Effector memory CD4-positive, alpha-beta T cell (primary cell): ENCODE measurements at regions not wholly inside any gene's neighbourhood (a gene's known extent, or its start where the extent isn't known, plus 50 kb on each side); places are given as distances from the start of the nearest gene placed in this dataset.
A peak's percentile ranks its signal among the peaks of the same experiment; 100 is the strongest.

Experiments used
- DNase-seq, 3 donors: peaks; one replicate each; pipeline ENCODE4 v3.0.0-alpha.2; 2020
- H3K27ac ChIP-seq: 2 replicates; pipeline ENCODE4 v1.7.0; 2013; ENCODE audit warnings: mild to moderate bottlenecking, low read length, moderate library complexity; ENCODE audit not compliant: insufficient read depth, poor library complexity, severe bottlenecking
- H3K27me3 ChIP-seq: replicated peaks from 2 replicates; pipeline ENCODE4 v1.7.0; 2013; ENCODE audit warnings: mild to moderate bottlenecking, low read length; ENCODE audit not compliant: insufficient read depth, control insufficient read depth, poor library complexity, severe bottlenecking
- H3K36me3 ChIP-seq: 2 replicates; pipeline ENCODE4 v1.7.0; 2013; ENCODE audit warnings: mild to moderate bottlenecking, low read length, moderate library complexity; ENCODE audit not compliant: control insufficient read depth, insufficient read depth
- H3K4me1 ChIP-seq: 2 replicates; pipeline ENCODE4 v1.7.0; 2013; ENCODE audit warnings: low read length, mild to moderate bottlenecking; ENCODE audit not compliant: control insufficient read depth, insufficient read depth, poor library complexity, severe bottlenecking
- H3K4me3 ChIP-seq: 2 replicates; pipeline ENCODE4 v1.7.0; 2013; ENCODE audit warnings: low read length, low read depth, mild to moderate bottlenecking; ENCODE audit not compliant: insufficient read depth, poor library complexity, severe bottlenecking
- H3K9me3 ChIP-seq: 2 replicates; pipeline ENCODE4 v1.7.0; 2013; ENCODE audit warnings: mild to moderate bottlenecking, low read length, moderate library complexity; ENCODE audit not compliant: control insufficient read depth

DNA sequence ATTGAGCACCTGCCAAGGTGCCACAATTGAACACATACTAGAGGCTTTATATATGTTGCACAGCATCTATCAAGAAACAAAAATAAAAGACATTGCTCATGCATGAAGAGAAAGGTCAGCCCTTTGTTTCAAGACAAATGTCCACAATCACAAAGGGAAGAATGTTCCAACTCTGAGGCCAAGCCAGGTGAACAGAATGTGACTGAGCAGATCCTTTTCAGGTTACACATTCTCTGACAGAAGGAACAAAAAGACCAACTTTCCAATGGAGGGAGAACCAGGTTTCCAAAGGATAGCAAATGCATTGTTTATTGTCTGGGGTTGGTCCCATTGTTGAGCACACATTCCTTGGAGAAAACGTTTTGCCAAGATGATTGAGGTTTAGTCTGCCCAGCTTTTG is 50.2 kb upstream of the FAM174B start:
- Histone ChIP-seq H3K27ac (no peak overlapping the region), H3K4me1 (no peaks in the 10 kb centered on the region), H3K36me3 (no peaks in the 10 kb centered on the region), H3K27me3 (no peaks in the 10 kb centered on the region), H3K4me3 (no peak overlapping the region), H3K9me3 (no peaks in the 10 kb centered on the region)
- DNase-seq = no peak

DNA sequence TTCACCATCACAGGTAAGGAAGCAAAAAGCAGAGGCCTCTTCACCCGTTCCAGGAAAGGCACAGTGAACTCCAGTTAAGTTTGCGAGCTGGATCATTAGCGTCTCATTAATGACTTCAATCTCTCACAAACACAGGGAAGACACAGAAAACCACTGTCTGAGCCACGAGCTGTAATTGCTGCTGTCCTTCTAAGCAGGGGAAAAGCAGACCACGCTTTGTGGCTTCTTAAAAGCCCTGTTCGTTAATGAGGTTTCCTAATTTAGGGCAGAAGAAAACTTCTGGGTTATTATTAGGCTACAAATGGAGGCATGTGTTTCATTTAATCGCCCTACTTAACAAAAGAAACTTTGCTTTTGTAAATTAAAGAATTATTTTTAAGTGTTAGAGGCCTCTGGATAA is 50.6 kb upstream of the FAM174B start:
- no peak overlapping the region for H3K27ac ChIP-seq
- no peak overlapping the region for H3K4me3 ChIP-seq
- H3K4me1 ChIP-seq = no peaks in the 10 kb centered on the region
- H3K36me3 ChIP-seq = no peaks in the 10 kb centered on the region
- DNase-seq = no peak
- no peaks in the 10 kb centered on the region for H3K9me3 ChIP-seq
- H3K27me3 ChIP-seq = no peaks in the 10 kb centered on the region

DNA sequence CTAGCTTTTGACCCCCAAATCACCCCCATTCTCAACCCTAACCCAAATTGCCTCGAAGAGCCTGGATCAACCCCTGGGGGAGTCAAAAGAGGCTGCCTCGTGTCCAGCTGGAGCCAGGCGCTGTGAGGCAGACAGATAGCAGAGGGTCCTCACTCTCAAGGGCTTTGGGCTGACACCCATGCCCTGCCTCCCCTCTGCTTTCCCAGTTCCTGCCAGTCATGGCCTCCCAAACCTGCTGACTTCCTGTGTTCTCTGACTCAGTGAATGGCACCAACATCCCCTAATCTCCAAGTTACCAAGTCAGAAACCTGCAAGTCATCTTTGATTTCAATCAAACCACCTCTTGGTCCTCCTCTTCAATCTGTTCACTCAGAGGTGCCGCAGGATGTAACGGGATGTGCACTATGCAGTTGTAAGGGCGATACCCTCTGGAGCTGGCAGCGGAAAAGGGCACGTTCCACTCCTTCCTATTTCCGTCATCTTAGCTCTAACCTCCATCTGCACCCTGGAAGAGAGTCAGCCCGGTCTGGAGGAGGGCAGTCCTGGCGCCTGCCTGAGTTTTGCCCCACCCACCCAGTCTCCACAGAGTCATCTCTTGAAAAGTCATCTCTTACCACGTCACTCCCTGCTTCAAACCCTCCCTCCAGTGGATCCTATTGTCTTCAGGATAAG is 52.4 kb upstream of the FAM174B start:
- Histone ChIP-seq H3K9me3 (no peaks in the 10 kb centered on the region), H3K36me3 (no peaks in the 10 kb centered on the region), H3K4me3 (no peak overlapping the region), H3K27ac (no peak overlapping the region), H3K27me3 (no peaks in the 10 kb centered on the region), H3K4me1 (no peaks in the 10 kb centered on the region)
- DNase-seq = no peak

DNA sequence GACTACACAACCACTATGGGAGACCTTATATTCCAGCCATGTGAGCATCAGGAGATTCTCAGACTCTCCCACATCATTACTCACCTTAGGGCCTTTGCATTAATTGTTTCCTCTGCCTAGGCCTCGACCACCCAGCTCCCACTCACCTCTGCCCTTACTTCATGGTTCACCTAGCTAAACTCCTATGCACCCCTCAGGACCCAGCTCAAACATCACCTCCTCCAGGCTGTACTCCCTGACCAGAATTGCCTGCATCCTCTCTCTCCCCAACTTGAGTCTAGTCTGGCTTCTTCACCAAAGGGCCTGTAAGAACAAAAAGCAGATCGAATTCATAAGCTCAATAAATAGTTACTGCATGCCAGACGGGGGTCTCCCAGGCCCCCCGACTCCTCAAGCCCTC is 53.1 kb upstream of the FAM174B start:
- no peak for DNase-seq
- Histone ChIP-seq H3K27me3 (no peaks in the 10 kb centered on the region), H3K36me3 (no peaks in the 10 kb centered on the region), H3K4me3 (no peak overlapping the region), H3K4me1 (no peaks in the 10 kb centered on the region), H3K27ac (no peak overlapping the region), H3K9me3 (no peaks in the 10 kb centered on the region)

DNA sequence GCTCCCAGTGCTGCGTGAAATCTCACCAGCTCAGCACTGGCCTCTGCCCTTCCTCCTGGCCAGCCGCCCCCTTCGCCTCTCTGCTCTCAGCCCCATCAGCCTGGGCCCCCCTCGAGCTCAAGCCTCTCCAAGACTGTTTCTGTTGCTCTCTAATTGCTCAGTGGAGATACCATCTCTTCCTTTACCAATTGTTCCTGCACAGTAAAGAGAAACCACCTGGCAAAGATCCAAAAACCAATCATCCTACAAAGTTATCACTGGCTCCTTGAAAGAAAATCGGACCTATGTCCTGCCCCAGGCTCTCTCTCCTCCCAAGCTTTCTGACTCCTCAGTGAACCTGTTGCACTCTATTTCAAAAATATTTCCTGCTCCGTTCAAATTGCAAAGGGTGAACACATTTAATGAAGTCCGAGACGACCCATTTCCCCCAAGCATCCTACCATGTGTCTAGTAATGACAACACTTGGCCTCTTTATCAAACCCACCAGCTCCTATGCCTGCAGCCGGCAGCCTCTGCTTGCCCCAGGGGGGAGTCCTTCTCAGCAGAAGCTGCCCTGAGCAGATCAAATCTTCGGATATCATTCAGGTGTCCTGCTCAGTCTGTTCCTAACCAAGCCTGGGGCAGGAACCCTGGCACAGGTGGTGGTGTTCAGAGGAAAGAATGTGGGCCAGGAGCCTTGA is 53.7 kb upstream of the FAM174B start:
- Histone ChIP-seq H3K4me1 (peaks cover 3% of the 10 kb centered on the region), H3K27ac (no peak overlapping the region), H3K4me3 (no peak overlapping the region), H3K36me3 (no peaks in the 10 kb centered on the region), H3K27me3 (no peaks in the 10 kb centered on the region), H3K9me3 (no peaks in the 10 kb centered on the region)
- DNase-seq = no peak

DNA sequence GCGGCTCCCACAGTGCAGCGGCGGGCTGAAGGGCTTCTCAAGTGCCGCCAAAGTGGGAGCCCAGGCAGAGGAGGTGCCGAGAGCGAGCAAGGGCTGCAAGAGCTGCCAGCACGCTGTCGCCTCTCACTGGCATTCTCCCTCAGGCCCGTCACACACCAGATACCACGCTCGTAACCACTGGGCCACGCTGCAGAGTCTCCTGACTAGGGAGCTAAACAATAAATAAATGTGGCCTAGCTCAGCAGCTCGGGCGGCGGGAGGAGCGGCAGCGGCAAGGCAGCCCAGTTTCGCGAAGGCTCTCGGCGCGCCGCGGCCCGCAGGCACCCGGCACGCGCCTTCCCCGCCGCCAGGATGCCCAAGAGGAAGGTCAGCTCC is 55.9 kb upstream of the FAM174B start:
- DNase-seq = no peak
- Histone ChIP-seq H3K36me3 (no peaks in the 10 kb centered on the region), H3K4me3 (no peak overlapping the region), H3K27me3 (no peaks in the 10 kb centered on the region), H3K4me1 (peaks cover 3% of the 10 kb centered on the region), H3K27ac (no peak overlapping the region), H3K9me3 (no peaks in the 10 kb centered on the region)

DNA sequence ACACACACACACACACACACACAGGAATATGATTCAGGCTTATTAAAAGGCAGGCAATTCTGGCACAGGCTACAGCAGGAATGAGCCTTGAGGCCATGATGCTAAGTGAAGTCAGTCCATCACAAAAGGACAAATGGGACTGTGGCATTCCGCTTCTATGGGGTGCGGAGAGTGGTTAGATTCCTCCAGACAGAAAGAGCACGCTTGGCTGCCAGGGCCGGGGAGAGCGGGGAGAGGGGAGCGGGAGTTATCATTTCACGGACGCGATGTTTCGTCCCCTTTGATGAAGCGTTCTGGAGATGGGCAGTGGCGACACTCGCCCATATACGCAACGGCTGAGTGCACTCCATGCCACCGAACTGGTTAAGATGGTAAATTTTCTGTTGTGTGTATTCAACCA is 58.5 kb upstream of the FAM174B start:
- H3K27me3 ChIP-seq = no peaks in the 10 kb centered on the region
- no peak for DNase-seq
- H3K4me1 ChIP-seq = peaks cover 3% of the 10 kb centered on the region
- H3K4me3 ChIP-seq = peak overlapping the region; percentile 57
- H3K9me3 ChIP-seq = no peaks in the 10 kb centered on the region
- H3K27ac ChIP-seq = no peak overlapping the region
- H3K36me3 ChIP-seq = no peaks in the 10 kb centered on the region

DNA sequence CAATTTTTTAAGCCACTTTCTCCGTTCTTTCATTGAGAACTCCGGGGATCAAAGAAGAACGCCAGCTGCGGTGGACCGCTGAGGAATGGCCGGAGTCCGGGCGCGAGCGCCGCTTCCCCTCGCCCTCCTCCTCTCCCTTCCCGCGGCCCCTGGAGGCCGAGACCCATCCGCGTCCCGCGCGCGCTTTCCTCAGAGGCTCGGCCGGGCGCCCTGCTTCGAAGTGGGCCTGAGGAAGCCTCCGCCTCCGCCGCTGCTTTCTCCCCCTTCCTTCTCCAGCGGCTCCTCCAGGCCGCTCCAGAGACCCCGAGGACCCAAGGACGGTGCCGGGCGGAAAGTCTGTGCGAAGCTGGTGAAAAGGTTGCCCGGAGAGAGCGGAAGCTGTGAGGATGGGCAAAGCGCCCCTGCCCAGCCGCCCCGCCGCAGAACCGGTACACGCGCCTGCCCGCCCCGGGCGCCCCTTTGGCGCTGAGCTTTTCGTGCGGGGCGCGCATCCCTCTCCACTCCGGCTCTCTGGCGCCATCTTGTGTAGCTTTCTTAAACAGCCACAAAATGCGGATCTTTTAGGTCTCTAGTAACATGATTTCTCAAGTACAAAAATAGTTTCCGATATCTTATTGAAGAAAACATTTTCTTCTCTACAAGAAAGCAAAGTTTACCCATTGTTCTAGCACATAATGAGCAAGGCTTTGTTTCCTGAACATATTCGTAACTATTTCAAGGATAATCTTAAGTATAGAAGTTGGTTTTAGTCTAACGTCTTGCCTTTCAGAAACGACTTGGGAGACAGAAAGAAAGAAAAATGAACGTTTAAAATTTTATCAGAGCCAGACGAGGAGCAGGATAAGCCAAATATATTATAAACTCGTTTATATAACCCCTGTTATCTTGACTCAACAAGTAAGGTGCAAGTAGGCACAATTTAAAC is 59.2 kb upstream of the FAM174B start:
- Histone ChIP-seq H3K36me3 (no peaks in the 10 kb centered on the region), H3K4me3 (peak overlapping the region; percentile 57), H3K27ac (no peak overlapping the region), H3K27me3 (no peaks in the 10 kb centered on the region), H3K4me1 (peaks cover 3% of the 10 kb centered on the region), H3K9me3 (no peaks in the 10 kb centered on the region)
- DNase-seq = peak; percentile 19 to 38 (median 37)

DNA sequence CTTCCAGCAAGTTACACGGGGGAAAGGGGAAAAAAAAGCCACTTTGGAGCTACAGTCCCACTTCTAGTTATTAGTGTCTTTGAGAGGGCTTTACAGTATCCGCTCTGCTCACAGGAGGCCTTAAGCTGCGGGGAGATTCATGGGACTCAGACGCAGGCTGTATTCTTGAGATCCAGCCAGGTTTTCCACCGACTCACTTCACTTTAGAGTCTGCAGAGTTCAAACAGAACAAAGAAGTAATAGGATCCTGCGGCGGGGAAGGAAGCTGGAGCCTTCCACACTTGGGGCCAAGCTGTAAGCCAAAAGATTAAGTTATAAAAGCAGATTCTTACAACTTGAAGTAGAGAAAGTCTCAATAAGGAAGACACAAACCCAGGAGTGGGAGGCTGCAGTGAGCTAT is 60.2 kb upstream of the FAM174B start:
- Histone ChIP-seq H3K36me3 (no peaks in the 10 kb centered on the region), H3K4me3 (no peak overlapping the region), H3K27ac (no peak overlapping the region), H3K4me1 (peaks cover 3% of the 10 kb centered on the region), H3K27me3 (no peaks in the 10 kb centered on the region), H3K9me3 (no peaks in the 10 kb centered on the region)
- no peak for DNase-seq

DNA sequence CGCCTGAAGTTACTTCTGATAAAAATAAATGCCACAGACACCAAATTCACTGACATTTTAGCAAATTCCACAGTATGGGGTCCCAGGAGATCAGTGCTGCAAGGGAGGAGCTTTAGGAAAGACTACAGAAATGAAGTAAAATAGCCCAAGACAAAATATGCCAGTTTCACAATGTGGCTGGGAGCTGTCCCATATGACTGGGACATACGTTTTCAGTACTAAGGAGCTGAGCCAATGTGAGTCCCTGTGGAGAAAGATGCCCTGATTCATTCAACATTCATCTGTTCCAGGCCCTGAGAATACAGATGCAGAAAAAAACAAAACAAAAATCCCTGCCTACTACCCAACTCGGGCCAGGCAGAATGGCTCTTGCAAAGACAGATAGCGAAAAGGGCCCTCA is 63.4 kb upstream of the FAM174B start:
- peaks cover 2% of the 10 kb centered on the region for H3K4me1 ChIP-seq
- DNase-seq = no peak
- H3K27me3 ChIP-seq = no peaks in the 10 kb centered on the region
- no peaks in the 10 kb centered on the region for H3K9me3 ChIP-seq
- no peaks in the 10 kb centered on the region for H3K36me3 ChIP-seq
- no peak overlapping the region for H3K27ac ChIP-seq
- H3K4me3 ChIP-seq = no peak overlapping the region
